EH (cell line): ENCODE measurements at regions not wholly inside any gene's neighbourhood (a gene's known extent, or its start where the extent isn't known, plus 50 kb on each side); places are given as distances from the start of the nearest gene placed in this dataset.

Experiments
- DNase-seq: peaks from one replicate; pipeline ENCODE4 v3.0.0-alpha.2; 2015; ENCODE audit warnings: low read depth

- peak; percentile 60 for DNase-seq
These were observed 72.9 kb upstream of the SMIM36 start for GRCh38 chr17:55584055-55584685.

GRCh38 chr17:55582897-55583296 is 71.6 kb upstream of the SMIM36 start:
- peak; percentile 19 for DNase-seq

GRCh38 chr17:55580596-55581133 is 69.4 kb upstream of the SMIM36 start:
- DNase-seq, result no peak

- DNase-seq, result no peak
These were observed 66.4 kb upstream of the SMIM36 start for GRCh38 chr17:55577687-55578086.

- peak; percentile 79 for DNase-seq
These were observed 65.8 kb upstream of the SMIM36 start for GRCh38 chr17:55576996-55577586.

GRCh38 chr17:55576237-55576995 is 65.2 kb upstream of the SMIM36 start:
- peak; percentile 81 for DNase-seq

- DNase-seq, result no peak
These were observed 63.9 kb upstream of the SMIM36 start for GRCh38 chr17:55575058-55575636.

GRCh38 chr17:55572599-55572998 is 61.3 kb upstream of the SMIM36 start:
- DNase-seq, result no peak

GRCh38 chr17:55572139-55572538 is 60.9 kb upstream of the SMIM36 start:
- DNase-seq, result no peak

- DNase-seq, result no peak
These were observed 59.8 kb upstream of the SMIM36 start for GRCh38 chr17:55571095-55571494.

- DNase-seq, result no peak
These were observed 59.1 kb upstream of the SMIM36 start for GRCh38 chr17:55570391-55570790.

- DNase-seq, result no peak
These were observed 56.3 kb upstream of the SMIM36 start for GRCh38 chr17:55567240-55568214.

- DNase-seq, result peak; percentile 12
These were observed 52.8 kb upstream of the SMIM36 start for GRCh38 chr17:55564081-55564480.

GRCh38 chr17:55563363-55563762 is 52.1 kb upstream of the SMIM36 start:
- no peak for DNase-seq

GRCh38 chr17:55561973-55562495 is 50.8 kb upstream of the SMIM36 start:
- DNase-seq, result no peak

GRCh38 chr17:55561316-55561972 is 50.2 kb upstream of the SMIM36 start:
- no peak for DNase-seq
